ENCODE measurements at regions not wholly inside any gene's neighbourhood (a gene's known extent, or its start where the extent isn't known, plus 50 kb on each side); places are given as distances from the start of the nearest gene placed in this dataset.
"Not testable (repeated sequence)": the region's sequence is repeated elsewhere in the genome, so short reads cannot be mapped to it uniquely, and the experiment has no call there.

DNA sequence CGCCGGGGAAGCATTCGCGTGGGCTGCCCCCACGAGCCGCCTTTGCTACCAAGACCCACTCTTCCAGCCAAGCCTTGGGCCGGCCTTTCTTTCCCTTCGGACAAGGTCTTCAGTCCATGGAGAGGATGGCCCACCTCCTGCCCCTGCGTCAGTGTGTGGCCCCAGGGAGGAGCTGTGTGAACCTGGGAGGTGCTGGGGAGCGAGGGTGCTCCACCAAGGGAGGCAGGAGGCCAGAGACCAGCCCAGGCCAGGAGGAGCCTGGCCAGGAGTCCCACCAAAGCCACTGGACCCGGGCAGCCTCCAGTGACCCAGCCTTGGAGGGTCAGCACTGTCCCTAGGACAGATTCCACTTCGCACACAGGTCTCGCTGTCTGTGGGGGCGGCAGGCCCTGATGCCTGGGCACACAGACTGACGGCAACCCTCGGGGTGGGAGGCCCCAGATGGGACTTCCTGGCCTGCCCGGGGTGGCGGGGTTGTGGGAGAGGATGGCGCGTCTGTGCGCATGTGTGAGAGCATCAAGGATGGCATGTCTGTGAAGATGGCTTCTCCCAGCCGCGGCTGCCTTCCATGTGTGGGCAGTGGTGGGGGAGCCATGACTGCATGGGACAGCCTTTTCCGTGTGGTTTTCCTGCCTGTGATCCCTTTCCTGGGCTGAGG is 113.3 kb upstream of the LPCAT1 start:
- no peak overlapping the region for H3K4me3 ChIP-seq (ENCODE audit: low read length)
- H3K9me3 ChIP-seq (ENCODE audit: control insufficient read depth, insufficient read depth, low read length), result no peaks in the 10 kb centered on the region
- no peak for DNase-seq (ENCODE audit: low read depth, low spot score)
- no peaks in the 10 kb centered on the region for H3K27me3 ChIP-seq (ENCODE audit: control insufficient read depth, insufficient read depth, low read length)
- no peak overlapping the region for H3K27ac ChIP-seq (ENCODE audit: low read length)
- H3K4me1 ChIP-seq (ENCODE audit: control insufficient read depth, insufficient read depth, low read length), result no peaks in the 10 kb centered on the region; the same call in 1 of the 2 replicates
- no CpG with 5 or more reads among the region's 24 CpGs for WGBS (ENCODE audit: insufficient coverage, insufficient read length)
- no peaks in the 10 kb centered on the region for H3K36me3 ChIP-seq (ENCODE audit: control insufficient read depth, insufficient read depth, low read length)

DNA sequence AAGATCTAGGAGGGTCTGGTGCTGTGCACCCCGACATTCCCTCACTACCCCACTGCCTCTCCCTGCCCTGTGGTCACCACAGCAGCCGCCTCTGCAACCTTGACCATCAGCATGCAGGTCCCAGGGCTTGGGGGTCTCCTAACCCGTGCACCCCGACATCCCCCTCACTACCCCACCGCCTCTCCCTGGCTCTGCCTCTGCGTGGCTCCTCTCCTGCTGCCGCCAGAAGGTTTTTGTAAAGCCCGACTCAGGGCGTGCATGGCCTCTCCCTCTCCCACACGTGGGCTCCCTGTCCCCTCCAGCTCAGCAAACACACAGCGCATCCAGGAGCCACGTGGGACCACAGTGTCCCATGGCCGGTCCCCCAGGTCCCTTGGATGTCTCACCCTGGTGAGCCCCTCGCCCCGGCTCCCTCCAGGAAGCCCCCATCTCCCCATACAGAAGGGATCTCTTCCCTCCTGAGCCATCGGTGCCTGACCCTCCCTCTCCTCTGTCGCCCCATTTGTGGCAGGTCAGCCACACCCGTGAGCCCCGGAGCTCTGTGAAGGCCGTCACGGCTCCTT is 112.5 kb upstream of the LPCAT1 start:
- not testable (repeated sequence) for H3K9me3 ChIP-seq (ENCODE audit: control insufficient read depth, insufficient read depth, low read length); H3K27ac ChIP-seq (ENCODE audit: low read length); H3K27me3 ChIP-seq (ENCODE audit: control insufficient read depth, insufficient read depth, low read length); H3K36me3 ChIP-seq (ENCODE audit: control insufficient read depth, insufficient read depth, low read length); H3K4me3 ChIP-seq (ENCODE audit: low read length); H3K4me1 ChIP-seq (ENCODE audit: control insufficient read depth, insufficient read depth, low read length); DNase-seq (ENCODE audit: low read depth, low spot score)
- WGBS (ENCODE audit: insufficient coverage, insufficient read length), result no CpG with 5 or more reads among the region's 21 CpGs

DNA sequence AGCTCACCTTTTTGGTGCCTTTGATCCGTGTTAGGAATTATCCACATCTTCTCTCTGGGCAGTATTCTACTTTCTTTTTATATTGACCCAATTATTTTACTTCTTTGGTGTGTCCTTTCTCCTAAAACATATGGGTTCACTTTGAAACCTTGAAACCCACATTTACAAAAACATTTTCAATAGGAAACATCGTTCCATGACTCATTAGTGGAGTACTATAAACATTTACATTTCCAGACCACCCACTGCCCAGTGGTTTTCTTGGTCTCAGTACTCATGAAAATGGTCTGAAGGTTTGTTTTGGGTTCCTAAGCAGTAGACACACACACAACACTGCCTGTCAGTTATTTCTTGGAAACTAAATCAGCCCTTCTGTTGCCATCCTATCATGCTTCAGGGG is 111.7 kb upstream of the LPCAT1 start:
- H3K4me3 ChIP-seq (ENCODE audit: low read length); H3K36me3 ChIP-seq (ENCODE audit: control insufficient read depth, insufficient read depth, low read length); H3K9me3 ChIP-seq (ENCODE audit: control insufficient read depth, insufficient read depth, low read length); H3K27ac ChIP-seq (ENCODE audit: low read length); H3K4me1 ChIP-seq (ENCODE audit: control insufficient read depth, insufficient read depth, low read length); DNase-seq (ENCODE audit: low read depth, low spot score); H3K27me3 ChIP-seq (ENCODE audit: control insufficient read depth, insufficient read depth, low read length): not testable (repeated sequence)
- WGBS (ENCODE audit: insufficient coverage, insufficient read length), result no CpG with 5 or more reads among the region's 2 CpGs

DNA sequence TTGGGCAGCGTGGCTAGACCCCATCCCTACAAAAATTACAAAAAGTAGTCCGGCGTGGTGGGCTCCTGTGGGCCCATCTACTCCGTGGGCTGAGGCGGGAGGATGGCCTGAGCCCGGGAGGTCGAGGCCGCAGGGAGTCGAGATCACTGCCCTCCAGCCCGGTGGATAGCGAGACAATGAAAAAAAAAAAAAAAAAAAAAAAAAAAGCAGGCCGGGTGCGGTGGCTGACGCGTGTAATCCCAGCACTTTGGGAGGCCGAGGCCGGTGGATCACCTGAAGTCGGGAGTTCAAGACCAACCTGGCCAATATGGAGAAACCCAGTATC is 110.5 kb upstream of the LPCAT1 start:
- H3K4me3 ChIP-seq (ENCODE audit: low read length), result peak overlapping the region; percentile 95; the same call in 1 of the 2 replicates
- no peaks in the 10 kb centered on the region for H3K27me3 ChIP-seq (ENCODE audit: control insufficient read depth, insufficient read depth, low read length)
- no peaks in the 10 kb centered on the region for H3K9me3 ChIP-seq (ENCODE audit: control insufficient read depth, insufficient read depth, low read length)
- H3K4me1 ChIP-seq (ENCODE audit: control insufficient read depth, insufficient read depth, low read length), result no peaks in the 10 kb centered on the region
- no peak overlapping the region for H3K27ac ChIP-seq (ENCODE audit: low read length)
- WGBS (ENCODE audit: insufficient coverage, insufficient read length), result no CpG with 5 or more reads among the region's 18 CpGs
- H3K36me3 ChIP-seq (ENCODE audit: control insufficient read depth, insufficient read depth, low read length), result no peaks in the 10 kb centered on the region; the same call in 1 of the 2 replicates
- no peak for DNase-seq (ENCODE audit: low read depth, low spot score)

- H3K27ac ChIP-seq (ENCODE audit: low read length), result no peak overlapping the region
- DNase-seq (ENCODE audit: low read depth, low spot score), result no peak
- H3K9me3 ChIP-seq (ENCODE audit: control insufficient read depth, insufficient read depth, low read length), result no peaks in the 10 kb centered on the region
- WGBS (ENCODE audit: insufficient coverage, insufficient read length), result no CpG with 5 or more reads among the region's 75 CpGs
- H3K4me3 ChIP-seq (ENCODE audit: low read length), result peak overlapping the region; percentile 95
- no peaks in the 10 kb centered on the region for H3K27me3 ChIP-seq (ENCODE audit: control insufficient read depth, insufficient read depth, low read length)
- no peaks in the 10 kb centered on the region; the same call in 1 of the 2 replicates for H3K36me3 ChIP-seq (ENCODE audit: control insufficient read depth, insufficient read depth, low read length)
- no peaks in the 10 kb centered on the region for H3K4me1 ChIP-seq (ENCODE audit: control insufficient read depth, insufficient read depth, low read length)
These were observed 110.0 kb upstream of the LPCAT1 start for GRCh38 chr5:1633605-1634336.

GRCh38 chr5:1631004-1631403 is 107.2 kb upstream of the LPCAT1 start:
- WGBS (ENCODE audit: insufficient coverage, insufficient read length), result no CpG with 5 or more reads among the region's 5 CpGs
- H3K4me1 ChIP-seq (ENCODE audit: control insufficient read depth, insufficient read depth, low read length); H3K36me3 ChIP-seq (ENCODE audit: control insufficient read depth, insufficient read depth, low read length): not testable (repeated sequence)

DNA sequence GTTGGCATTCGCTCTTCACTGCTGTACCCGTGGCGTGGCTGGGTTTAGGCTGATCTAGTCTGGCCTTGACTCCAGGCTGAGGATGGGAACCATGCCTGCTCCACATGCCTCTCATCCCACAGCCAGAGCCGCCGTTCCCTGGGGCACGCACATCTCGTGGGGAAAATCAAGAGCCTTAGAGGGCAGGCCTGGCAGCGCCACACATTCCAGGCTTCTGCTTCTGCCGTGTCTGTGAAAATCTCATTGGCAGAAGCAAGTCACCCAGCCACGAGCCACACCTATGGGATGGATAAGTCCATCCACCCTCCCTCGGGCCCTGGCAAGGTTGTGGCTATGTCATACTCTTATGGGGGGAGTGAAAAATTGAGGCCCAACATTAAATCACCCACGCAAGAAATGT is 102.6 kb upstream of the LPCAT1 start:
- not testable (repeated sequence) for H3K4me1 ChIP-seq (ENCODE audit: control insufficient read depth, insufficient read depth, low read length); H3K36me3 ChIP-seq (ENCODE audit: control insufficient read depth, insufficient read depth, low read length); H3K27ac ChIP-seq (ENCODE audit: low read length); H3K9me3 ChIP-seq (ENCODE audit: control insufficient read depth, insufficient read depth, low read length); H3K27me3 ChIP-seq (ENCODE audit: control insufficient read depth, insufficient read depth, low read length); H3K4me3 ChIP-seq (ENCODE audit: low read length); DNase-seq (ENCODE audit: low read depth, low spot score)
- WGBS (ENCODE audit: insufficient coverage, insufficient read length), result no CpG with 5 or more reads among the region's 12 CpGs

More at GRCh38 chr5:1631004-1631403, 107.2 kb upstream of the LPCAT1 start:
- H3K27me3 ChIP-seq (ENCODE audit: control insufficient read depth, insufficient read depth, low read length); H3K27ac ChIP-seq (ENCODE audit: low read length); H3K9me3 ChIP-seq (ENCODE audit: control insufficient read depth, insufficient read depth, low read length); DNase-seq (ENCODE audit: low read depth, low spot score); H3K4me3 ChIP-seq (ENCODE audit: low read length): not testable (repeated sequence)

- not testable (repeated sequence) for H3K4me1 ChIP-seq (ENCODE audit: control insufficient read depth, insufficient read depth, low read length); H3K4me3 ChIP-seq (ENCODE audit: low read length); DNase-seq (ENCODE audit: low read depth, low spot score); H3K27ac ChIP-seq (ENCODE audit: low read length); H3K36me3 ChIP-seq (ENCODE audit: control insufficient read depth, insufficient read depth, low read length); H3K9me3 ChIP-seq (ENCODE audit: control insufficient read depth, insufficient read depth, low read length); H3K27me3 ChIP-seq (ENCODE audit: control insufficient read depth, insufficient read depth, low read length)
- no CpG with 5 or more reads among the region's 14 CpGs for WGBS (ENCODE audit: insufficient coverage, insufficient read length)
These were observed 95.8 kb upstream of the LPCAT1 start for GRCh38 chr5:1619531-1619930.

- not testable (repeated sequence) for DNase-seq (ENCODE audit: low read depth, low spot score); H3K9me3 ChIP-seq (ENCODE audit: control insufficient read depth, insufficient read depth, low read length); H3K27ac ChIP-seq (ENCODE audit: low read length); H3K36me3 ChIP-seq (ENCODE audit: control insufficient read depth, insufficient read depth, low read length); H3K27me3 ChIP-seq (ENCODE audit: control insufficient read depth, insufficient read depth, low read length); H3K4me3 ChIP-seq (ENCODE audit: low read length); H3K4me1 ChIP-seq (ENCODE audit: control insufficient read depth, insufficient read depth, low read length)
- no CpG with 5 or more reads among the region's 18 CpGs for WGBS (ENCODE audit: insufficient coverage, insufficient read length)
These were observed 94.6 kb upstream of the LPCAT1 start for GRCh38 chr5:1618296-1618865.

DNA sequence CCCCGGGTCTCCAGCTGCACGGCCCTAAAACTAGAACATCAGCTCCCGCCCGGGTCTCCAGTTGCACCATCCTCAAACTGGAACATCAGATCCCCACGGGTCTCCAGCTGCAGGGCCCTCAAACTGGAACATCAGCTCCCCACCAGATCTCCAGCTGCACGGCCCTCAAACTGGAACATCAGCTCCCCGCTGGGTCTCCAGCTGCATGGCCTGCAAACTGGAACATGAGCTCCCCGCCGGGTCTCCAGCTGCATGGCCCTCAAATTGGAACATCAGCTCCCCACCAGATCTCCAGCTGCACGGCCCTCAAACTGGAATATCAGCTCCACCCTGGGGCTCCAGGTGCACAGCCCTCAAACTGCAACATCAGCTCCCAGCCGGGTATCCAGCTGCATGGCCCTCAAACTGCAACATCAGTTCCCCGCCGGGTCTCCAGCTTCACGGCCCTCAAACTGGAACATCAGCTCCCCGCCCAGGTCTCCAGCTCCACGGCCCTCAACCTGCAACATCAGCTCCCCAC is 93.5 kb upstream of the LPCAT1 start:
- DNase-seq (ENCODE audit: low read depth, low spot score); H3K9me3 ChIP-seq (ENCODE audit: control insufficient read depth, insufficient read depth, low read length); H3K27ac ChIP-seq (ENCODE audit: low read length): not testable (repeated sequence)

More for the DNA sequence above, 93.5 kb upstream of the LPCAT1 start:
- H3K4me3 ChIP-seq (ENCODE audit: low read length); H3K4me1 ChIP-seq (ENCODE audit: control insufficient read depth, insufficient read depth, low read length); H3K36me3 ChIP-seq (ENCODE audit: control insufficient read depth, insufficient read depth, low read length); H3K27me3 ChIP-seq (ENCODE audit: control insufficient read depth, insufficient read depth, low read length): not testable (repeated sequence)
- WGBS (ENCODE audit: insufficient coverage, insufficient read length), result no CpG with 5 or more reads among the region's 16 CpGs

Data from iPS DF 6.9 (cell line).